HG03469 (cell line): ENCODE measurements at regions not wholly inside any gene's neighbourhood (a gene's known extent, or its start where the extent isn't known, plus 50 kb on each side); places are given as distances from the start of the nearest gene placed in this dataset.

ENCODE experiments used
- ATAC-seq: cut with Tn5 transposase; IDR thresholded peaks from one replicate; pipeline ENCODE4 v1.9.1; 2021; ENCODE audit warnings: mild to moderate bottlenecking, moderate library complexity, moderate number of reproducible peaks; ENCODE audit not compliant: unreplicated experiment

DNA sequence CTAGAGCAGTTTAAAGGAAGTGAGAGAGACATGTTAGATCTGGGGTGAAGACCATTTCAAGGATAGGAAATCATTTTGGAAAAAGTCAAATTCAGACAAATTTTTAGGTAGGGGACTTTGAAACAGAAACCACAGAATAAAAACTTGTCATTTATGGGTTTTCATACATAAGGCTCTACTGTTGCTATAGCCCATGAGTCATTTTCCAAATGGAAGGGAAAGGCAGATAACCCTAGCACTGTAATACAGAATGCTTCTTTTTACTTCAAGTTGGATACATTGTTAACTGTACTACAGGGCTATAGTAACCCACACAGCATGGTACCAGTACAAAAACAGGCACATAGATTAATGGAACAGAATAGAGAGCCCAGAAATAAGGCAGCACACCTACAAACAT is 455.4 kb downstream of the EBF1 start:
- no peak for ATAC-seq

DNA sequence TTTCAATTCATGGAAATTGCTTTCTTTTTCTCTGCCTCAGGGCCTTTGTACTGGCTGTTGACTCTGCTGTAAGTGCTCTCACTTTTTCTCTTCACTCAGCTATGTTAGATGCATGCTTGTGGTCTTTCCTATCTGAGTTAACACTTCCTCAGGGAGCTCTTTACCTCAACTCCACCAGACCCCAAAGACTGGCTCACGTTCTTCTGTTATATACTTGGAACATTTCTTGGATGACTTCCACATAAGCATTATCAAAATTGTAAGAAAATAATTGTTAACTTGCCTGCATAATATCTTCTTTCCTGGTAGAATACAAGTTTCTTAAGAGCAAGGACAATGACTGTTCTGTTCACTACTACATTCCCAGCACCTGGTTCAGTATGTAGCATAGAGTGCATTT is 455.9 kb downstream of the EBF1 start:
- ATAC-seq = no peak

DNA sequence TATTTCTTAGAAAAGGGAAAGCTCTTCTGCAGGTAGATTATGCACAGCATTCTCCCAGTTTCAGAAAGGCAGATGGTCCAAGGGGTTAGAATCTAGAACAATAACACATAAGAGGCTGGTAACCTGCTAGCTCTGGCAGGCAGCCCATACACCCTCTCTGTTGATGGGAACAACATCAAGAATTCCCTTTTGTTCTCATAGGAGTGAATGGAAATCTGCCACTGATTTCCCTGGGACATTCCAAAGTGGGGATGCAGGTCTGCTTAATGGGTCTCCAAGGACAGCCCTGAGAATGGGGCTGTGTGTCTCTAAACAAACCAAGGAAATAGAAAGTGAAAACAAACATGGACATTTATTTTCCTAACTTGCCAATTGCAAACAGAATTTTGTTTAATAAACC is 456.8 kb downstream of the EBF1 start:
- no peak for ATAC-seq

DNA sequence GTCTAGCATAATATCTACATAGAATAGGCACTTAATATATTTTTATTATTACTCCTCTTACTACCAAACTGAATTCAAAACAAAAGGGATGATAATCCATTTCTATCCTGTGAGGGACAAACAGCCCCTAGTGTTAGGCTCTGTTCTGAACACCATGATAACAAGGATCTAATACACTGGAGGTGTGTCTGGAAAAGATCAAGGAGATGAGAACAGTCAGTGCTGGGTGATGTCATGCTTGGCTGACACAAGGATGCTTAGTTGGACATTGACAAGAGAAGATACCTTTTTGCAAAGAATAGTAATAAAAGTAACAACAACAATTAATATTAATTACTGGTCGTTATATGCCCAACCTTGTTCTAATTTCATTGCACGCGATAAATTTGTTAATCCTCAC is 458.7 kb downstream of the EBF1 start:
- no peak for ATAC-seq

DNA sequence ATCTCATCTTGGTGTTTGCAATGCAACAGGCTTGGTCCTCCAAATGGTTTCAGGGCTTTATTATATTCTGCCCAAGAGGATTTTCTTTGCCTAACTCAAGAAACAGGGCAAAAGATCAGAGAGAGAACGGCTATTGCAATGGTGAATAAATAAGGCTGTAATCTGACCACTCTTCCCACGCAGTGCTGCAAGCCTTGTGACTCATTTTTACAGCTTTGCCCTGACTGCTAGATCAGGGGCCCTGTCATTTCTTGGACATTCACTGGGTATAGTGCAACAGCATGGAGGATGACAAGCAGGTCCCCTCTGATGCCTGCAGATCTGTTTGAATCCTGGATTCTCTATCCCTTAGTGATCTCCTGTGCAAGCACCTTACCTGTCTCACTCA is 459.1 kb downstream of the EBF1 start:
- no peak for ATAC-seq

DNA sequence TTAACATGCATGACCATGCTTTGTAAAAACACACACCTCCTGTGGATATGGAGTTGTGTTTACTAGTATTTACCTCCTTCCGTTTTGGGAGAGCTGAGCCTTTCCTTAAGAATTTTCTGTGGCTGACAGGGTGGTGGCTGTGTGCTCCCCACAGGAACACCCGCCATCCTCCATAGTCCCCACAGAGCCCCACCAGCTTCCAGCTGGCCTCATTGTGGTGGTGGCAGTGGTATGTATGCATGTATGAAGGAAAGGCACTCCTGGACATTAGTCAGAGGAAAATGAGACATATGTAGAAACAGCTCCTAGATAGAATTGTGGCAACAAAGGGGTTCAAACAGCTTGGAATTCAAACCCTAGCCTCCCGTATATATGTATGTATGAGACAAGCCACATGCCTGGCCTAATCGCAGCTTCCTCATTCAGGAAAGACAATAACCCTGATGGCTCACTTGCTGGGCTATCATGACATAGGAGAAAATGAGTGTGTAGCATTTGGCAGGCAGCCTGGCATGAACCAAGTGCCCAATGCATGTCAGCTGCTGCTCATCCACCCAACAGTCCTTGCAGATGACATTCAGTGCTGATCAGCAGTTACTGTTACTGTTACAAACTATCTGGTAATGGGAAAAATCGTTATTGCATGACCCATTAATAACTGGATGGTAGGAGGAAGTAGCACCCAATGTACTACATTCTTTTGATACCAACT is 459.7 kb downstream of the EBF1 start:
- ATAC-seq = no peak

DNA sequence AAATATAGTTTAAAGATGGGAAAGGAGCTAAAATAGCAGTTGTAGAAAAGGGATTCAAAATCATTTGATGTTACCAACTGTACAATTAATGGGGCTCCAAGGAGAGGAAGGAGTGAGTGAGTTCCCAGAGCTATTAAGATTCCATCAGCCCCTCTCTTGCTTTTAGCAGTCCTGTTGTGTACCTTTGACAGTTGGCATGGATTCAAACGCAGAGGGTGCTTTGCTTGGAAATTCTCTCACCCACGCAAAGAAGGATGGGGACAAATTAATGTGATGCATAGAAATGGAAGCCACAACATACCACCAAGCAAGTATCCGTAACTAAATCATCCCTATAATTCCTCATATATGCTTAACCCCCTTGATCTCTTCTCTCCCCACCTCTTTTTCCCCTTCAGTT is 461.3 kb downstream of the EBF1 start:
- no peak for ATAC-seq

DNA sequence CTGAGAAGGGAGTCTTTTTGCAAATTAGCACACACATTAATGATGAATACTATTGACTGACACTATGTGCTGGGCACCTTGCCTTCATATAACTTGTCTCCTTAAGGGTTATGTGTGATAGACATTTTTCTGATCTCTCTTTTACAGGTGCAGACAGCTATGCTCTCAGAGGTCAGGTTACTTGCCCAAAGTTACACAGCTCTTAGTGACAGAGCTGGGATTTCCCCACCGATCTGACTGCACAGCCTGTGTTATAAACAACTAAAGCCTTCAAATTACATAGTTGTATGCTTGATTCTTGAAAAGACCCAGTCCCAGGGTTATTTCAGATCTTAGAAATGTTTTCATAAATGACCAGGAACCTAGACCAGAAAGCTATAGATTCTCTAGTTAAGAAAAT is 462.7 kb downstream of the EBF1 start:
- no peak for ATAC-seq

DNA sequence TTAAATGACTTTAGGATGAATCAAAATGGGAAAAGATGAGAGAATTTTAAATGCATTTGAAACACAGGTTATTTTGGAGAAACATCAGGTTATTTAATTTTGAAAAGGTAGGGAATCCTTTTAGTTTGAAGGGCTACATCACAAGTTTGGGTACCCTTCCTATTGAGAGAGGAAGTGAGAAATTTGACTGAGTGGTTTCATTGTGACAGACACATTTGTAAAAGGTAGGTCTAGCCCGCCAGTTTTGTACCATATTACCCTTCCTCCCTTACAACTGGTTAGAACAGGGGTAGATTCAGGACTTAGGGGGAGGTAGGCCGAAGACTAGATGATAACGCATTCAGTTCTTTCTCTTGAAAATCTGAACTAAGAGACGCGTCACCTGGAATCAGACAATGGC is 464.2 kb downstream of the EBF1 start:
- ATAC-seq = no peak

DNA sequence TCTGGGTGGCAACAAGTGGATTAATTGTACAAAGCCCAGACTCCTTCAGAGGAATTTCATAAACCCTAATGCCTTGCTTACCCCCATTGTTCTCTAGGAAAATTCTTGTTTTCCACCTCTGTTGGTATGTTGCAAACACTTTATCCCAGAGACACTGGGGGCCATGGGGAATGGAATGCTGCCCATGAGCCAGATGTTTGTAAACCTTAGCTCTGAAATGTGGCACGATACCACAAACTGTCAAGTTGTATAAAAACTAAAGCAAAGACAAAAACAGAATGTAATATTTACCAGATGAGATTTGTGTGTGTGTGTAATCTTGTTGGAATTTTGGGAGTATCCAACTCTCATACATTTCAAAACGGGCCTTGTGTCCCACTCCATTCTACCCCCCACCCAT is 465.0 kb downstream of the EBF1 start:
- no peak for ATAC-seq

DNA sequence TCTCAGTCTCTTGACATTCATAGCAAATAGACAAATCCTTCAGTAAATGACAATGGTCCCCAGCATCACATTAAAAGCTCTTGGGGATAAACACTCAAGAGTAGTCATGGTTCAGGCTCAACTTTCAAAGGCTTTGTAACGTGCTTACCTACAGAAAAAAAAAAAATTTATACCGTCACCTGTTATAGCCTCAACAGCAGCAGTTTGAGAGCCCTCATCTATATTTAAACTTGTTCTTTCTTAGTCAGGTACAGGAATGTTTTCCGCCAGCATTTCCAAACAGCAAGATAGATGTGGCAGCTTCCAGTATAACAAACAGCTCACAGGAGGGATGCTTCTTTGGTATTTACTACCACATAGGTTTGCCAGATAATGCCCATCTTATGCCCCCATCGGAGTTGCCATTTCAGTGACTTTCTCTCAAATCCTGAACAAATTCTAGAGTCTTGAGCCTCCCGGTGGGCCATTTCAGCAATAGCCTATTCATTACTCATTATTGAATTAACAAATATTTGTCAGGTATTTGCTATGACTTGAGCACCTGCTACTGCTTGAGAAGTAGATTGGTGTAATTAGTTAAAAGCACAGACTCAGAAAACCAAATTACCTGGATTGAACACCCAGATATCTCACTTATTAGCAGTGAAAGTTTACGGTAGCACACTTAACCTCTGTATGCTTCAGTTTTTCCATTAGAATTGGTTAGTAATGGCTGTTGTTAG is 470.0 kb downstream of the EBF1 start:
- ATAC-seq = no peak

DNA sequence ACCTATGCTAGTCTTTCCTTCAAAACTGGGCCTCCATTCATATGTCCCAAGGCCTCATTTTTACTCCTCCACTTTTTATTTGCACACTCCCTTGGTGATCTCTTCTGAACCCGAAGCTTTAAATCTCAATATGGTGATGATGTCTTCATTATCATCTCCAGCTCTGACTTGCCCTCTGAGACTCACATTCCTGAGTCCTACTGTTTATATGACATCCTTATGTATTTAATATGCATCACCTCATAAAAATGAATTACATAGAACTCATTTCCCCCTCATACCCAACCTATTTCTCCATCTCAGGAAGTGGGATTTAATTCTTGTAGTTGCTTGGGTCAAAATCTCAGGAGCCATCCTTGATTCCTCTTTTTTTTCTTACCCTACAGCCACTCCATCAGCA is 473.0 kb downstream of the EBF1 start:
- ATAC-seq = no peak

DNA sequence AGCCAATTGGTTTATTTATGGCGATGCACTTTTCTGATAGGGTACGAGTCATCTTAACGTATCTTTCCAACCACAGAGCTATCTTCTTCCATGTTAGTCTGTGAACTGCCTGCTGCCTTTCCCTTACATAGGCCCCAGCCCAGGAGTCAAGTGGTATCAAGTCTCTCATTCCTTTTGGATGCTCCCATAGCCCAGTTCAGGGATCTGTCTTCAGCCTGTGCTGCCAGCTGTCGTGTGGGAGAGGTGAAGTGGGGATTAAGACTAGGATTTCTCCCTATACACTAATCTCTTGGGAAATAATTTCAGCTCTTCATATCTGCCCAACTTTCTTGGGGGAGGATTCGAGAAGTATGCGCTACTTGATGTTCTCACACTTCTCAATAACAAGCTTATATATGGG is 475.7 kb downstream of the EBF1 start:
- no peak for ATAC-seq

DNA sequence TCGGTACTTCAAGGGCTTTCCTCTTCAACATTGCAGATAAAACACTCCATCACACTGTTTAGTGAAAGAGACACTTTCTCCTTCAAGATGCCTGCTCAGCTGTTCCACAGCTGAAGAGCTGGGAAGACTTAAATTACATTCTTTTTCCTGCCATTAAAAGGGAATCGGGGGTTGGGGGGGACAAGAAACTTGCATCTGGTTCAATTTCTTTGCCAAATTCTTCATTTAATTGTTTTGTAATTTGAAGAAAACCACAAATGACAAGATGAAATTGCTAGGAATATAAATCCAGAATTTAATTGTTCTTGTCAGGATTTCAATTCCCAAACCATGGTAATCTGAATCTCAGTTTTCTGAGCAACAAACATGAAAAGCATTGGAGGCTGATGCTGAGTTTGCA is 478.3 kb downstream of the EBF1 start:
- ATAC-seq = no peak

DNA sequence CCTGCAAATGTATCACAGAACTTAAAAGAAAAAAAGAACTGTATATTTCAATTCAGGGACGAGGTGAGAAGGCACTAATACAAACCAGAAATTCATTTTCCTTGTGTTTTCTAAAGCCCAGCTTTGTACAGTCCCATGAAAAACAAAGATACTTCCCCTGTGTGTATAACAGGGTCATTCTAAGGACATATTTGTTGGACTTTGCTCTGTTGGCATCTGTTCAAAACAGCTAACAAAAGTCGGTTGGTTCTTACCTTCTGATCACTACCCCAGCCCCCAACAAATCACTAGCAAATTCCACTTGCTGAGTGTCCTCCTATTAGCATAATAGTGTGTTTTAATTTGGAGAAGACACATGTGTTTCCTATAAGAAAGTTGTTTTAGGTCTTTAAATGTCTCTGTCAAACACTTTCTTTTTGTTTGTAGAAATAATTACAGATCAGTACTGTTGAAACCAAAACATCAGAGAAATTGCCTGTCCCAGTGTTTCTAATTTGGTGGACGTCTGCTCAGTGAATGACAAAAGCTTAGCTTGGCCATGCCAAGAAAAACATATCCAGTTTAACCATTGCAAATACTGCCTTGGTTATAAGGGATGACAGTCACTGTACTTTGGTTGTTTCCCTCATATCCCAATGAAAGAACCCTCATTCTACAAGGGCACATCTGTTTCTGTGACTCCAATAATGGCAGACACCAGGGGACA is 480.5 kb downstream of the EBF1 start:
- no peak for ATAC-seq

DNA sequence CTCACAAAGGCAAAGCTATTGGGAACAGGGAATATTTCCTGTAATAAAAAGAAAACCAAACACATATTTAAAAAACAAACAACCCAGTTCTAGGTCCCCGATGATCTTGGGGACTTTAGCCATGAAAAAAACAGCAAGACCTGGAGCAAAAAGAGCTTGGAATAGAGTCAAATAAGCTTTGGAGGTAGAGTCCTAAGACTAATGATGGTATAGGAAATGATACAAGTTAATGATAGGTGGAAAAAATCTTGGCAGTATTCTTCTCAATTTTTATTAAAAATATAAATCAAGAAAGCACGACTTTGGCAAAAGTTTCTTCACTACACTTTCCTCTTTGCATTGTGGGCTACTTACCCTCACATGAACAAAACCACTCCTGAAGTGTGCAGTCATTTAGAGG is 481.5 kb downstream of the EBF1 start:
- ATAC-seq = no peak

DNA sequence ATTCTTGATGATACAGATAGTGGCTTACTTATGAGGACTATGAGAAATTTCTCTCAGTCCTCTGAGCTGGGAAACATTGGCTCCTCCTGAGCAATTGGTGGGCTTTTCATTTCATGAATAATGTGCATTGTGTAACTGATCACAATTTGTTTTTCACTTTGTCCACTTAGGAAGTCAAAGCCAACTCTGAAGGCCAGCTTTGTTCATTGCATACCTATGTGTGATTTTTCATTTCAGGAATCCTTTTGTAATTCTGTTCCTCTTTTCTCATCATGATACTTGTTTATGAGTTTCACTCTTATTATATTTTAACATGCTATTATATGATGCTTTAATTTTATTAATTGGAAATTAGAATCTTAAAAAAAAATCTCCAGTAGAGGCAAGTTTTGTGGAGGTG is 483.0 kb downstream of the EBF1 start:
- ATAC-seq = no peak

DNA sequence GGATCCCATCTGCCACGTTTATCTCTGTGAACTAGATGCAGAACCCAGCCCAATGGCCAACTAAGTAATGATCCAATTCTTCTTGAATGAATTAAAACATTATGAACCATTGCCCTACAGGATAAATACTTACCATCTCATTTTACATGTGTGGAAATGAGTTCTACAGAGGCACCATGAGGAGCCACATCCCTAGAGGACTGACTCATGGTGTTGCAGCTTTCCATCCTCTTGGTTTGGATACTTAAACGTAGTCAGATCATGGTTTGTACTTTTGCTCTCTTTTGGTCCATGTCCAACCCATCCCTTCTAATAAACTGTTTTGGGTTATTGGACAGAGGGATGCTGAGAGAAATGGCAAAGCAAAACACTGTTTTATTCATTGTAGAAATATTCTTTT is 484.8 kb downstream of the EBF1 start:
- ATAC-seq = no peak

DNA sequence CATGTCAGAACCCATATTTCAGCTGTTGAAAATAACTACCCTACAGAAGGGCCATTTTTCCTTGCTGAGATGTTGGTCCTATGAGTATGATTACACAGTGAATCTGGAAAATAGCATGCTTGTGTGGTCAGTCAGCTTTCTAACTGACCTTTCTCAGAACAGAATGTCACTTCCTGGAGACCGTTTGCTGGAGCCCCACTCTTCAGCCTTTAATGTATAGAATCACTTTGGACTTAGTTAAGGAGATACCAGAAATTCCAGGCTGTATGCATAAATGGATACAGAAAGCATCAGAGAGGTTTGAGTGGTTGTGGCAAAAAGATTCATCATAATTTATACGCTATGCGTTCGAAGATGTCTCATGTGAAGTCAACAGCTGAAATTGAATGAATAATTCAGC is 488.1 kb downstream of the EBF1 start:
- no peak for ATAC-seq

DNA sequence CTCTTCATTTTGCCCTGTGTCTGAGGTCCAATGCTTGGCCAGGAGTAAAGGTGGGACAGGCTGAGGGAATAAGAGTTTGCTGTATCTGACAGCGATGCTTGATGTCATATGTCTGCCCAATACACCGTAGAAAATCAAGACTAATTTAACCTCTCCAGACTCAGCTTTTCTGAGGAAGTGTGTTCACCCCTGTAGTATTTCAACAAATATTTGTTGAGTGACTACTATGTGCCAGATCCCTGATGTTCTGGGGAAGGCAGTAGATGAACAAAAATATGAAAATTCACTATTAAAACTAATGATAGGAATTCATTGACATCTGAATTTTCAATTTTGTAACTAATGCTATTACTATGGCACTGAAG is 489.7 kb downstream of the EBF1 start:
- ATAC-seq = no peak

DNA sequence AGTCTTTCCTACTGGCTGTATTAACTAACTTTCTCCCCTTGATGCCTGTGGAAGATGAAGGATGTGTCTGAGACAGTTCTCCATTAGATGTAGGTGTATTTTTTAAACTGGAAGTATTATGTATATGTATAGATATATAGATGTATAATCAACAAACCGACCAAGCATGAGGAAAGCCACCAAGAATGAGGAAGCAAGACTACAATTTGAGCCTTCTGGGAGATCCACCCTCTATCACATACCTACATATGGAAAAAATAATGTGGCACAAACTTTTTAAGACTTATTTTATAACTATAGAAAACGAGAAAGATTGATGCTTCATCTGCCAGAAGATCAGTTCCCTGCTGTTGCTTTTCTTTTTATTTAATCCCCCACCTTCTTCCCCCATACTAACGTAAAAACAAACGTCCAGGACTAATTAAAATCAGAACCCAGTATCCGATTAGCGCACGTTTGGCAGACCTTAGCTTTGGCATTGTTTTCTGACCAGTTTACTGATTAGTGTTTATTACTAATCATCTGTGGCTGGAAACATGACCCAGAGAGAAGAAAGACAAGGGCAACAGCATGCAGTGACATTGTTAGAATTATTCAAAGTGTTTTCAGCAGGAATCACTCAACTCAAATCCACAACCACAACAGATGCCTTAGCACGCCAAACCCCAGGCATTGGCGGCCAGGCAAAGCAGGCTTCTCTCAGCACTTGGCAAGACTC is 490.2 kb downstream of the EBF1 start:
- ATAC-seq = no peak

DNA sequence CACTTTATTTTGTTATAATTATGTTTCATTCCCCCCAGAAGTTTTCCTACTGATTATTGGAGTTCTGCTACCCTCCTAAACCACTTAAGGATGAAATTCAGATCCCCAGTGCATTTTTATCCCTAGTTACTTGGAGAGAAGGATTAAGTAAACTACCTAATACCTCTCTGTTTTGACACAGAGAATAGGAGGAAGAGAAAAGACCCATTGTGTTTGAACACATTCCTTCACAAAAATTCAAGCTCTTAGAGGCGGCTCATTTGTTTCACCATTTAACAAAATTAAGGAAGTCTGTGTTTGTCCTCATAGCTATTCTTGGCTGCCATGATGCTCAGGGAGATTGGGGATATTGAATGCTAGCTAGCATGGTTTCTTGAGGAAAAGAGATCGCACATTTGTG is 492.6 kb downstream of the EBF1 start:
- no peak for ATAC-seq
